OCI-LY7 (cell line): ENCODE measurements at regions not wholly inside any gene's neighbourhood (a gene's known extent, or its start where the extent isn't known, plus 50 kb on each side); places are given as distances from the start of the nearest gene placed in this dataset.

Source experiments
- BruUV-seq: library from RNA; stranded (reverse); fragments of 400-500 nt; replicated peaks from 2 replicates; lab custom pipeline; 2021; lab: Mats Ljungman, UMichigan
- CTCF ChIA-PET: fragments of 300-600 bp; sonication (Branson Sonifier 250); formaldehyde crosslinking; loops from one replicate; lab custom pipeline; 2022; ENCODE audit warnings: antibody characterized with exemption; ENCODE audit not compliant: unreplicated experiment; lab: Charles Lee
- POLR2A ChIA-PET: fragments of 300-600 bp; sonication (Branson Sonifier 250); formaldehyde crosslinking; loops from one replicate; lab custom pipeline; 2022; ENCODE audit warnings: antibody characterized with exemption; lab: Charles Lee
- DNase-seq: peaks from one replicate; pipeline ENCODE4 v3.0.0-alpha.2; 2015; ENCODE audit warnings: low spot score
- H2AFZ ChIP-seq: fragments of 200-600 bp; sonication (generic), shearing (Covaris generic); 2 replicates; pipeline ENCODE4 v1.6.1; 2014; ENCODE audit warnings: mild to moderate bottlenecking, antibody characterized with exemption, low read length, moderate library complexity
- H3K27ac ChIP-seq: fragments of 200-600 bp; sonication (generic); 2 replicates; pipeline ENCODE4 v1.5.1; 2014; ENCODE audit warnings: mixed run types, low read depth, mild to moderate bottlenecking, moderate library complexity, low read length, inconsistent platforms; ENCODE audit not compliant: poor library complexity, severe bottlenecking
- H3K36me3 ChIP-seq: fragments of 200-600 bp; sonication (generic); 2 replicates; pipeline ENCODE4 v1.6.1; 2014; ENCODE audit warnings: mild to moderate bottlenecking, antibody characterized with exemption, low read length, moderate library complexity, mixed read lengths; ENCODE audit not compliant: insufficient read depth
- H3K4me1 ChIP-seq: fragments of 200-600 bp; sonication (generic); 2 replicates; pipeline ENCODE4 v1.5.1; 2014; ENCODE audit warnings: mild to moderate bottlenecking, low read length; ENCODE audit not compliant: insufficient read depth, poor library complexity, severe bottlenecking
- H3K4me2 ChIP-seq: fragments of 200-600 bp; sonication (generic); 2 replicates; pipeline ENCODE4 v1.6.1; 2014; ENCODE audit warnings: mild to moderate bottlenecking, low read length
- H3K4me3 ChIP-seq: fragments of 200-600 bp; sonication (generic); 2 replicates; pipeline ENCODE4 v1.5.1; 2014; ENCODE audit warnings: mild to moderate bottlenecking, low read depth, low read length; ENCODE audit not compliant: poor library complexity, severe bottlenecking
- H3K79me2 ChIP-seq: fragments of 200-600 bp; sonication (generic); 2 replicates; pipeline ENCODE4 v1.6.1; 2016; ENCODE audit warnings: low read depth, mild to moderate bottlenecking, low read length, moderate library complexity, mixed read lengths; ENCODE audit not compliant: insufficient read depth
- H3K9me2 ChIP-seq: fragments of 200-600 bp; sonication (generic); 2 replicates; pipeline ENCODE4 v1.6.1; 2016; ENCODE audit warnings: mild to moderate bottlenecking, low read length, mixed read lengths; ENCODE audit not compliant: insufficient read depth
- H3K9me3 ChIP-seq: fragments of 200-600 bp; sonication (generic); 2 replicates; pipeline ENCODE4 v1.6.1; 2014; ENCODE audit warnings: mild to moderate bottlenecking, mixed run types, low read length, mixed read lengths
- H4K20me1 ChIP-seq: fragments of 200-600 bp; sonication (generic); 2 replicates; pipeline ENCODE4 v1.6.1; 2014; ENCODE audit warnings: mild to moderate bottlenecking, antibody characterized with exemption, low read length, moderate library complexity, mixed read lengths; ENCODE audit not compliant: insufficient read depth
- CTCF ChIP-seq: fragments of 200-600 bp; sonication (generic); conservative IDR thresholded peaks from 2 replicates; pipeline ENCODE4 v1.5.1; 2014; ENCODE audit warnings: mild to moderate bottlenecking, antibody characterized with exemption, low read length, moderate library complexity, mixed read lengths
- EZH2phosphoT487 ChIP-seq: fragments of 200-600 bp; sonication (generic); IDR thresholded peaks from 2 replicates; pipeline ENCODE4 v1.6.1; 2018; ENCODE audit warnings: low read depth, borderline replicate concordance, mild to moderate bottlenecking, mixed run types, antibody characterized with exemption, low read length, moderate library complexity, mixed read lengths
- intact Hi-C: fragments of 100-400 bp; cut with micrococcal nuclease; formaldehyde crosslinking; loops from one replicate; pipeline ENCODE4 v1.10.0; 2022; ENCODE audit not compliant: unreplicated experiment

- Histone ChIP-seq H2AFZ (no peak overlapping the region), H3K4me3 (no peak overlapping the region), H3K9me2 (no peaks in the 10 kb centered on the region), H3K4me2 (no peak overlapping the region), H3K36me3 (no peaks in the 10 kb centered on the region), H3K79me2 (no peaks in the 10 kb centered on the region), H3K4me1 (no peaks in the 10 kb centered on the region), H3K9me3 (no peaks in the 10 kb centered on the region), H4K20me1 (no peaks in the 10 kb centered on the region; the same call in 1 of the 2 replicates), H3K27ac (no peak overlapping the region)
- intact Hi-C loops, result no loop called here
- ChIA-PET CTCF (no interaction called here), POLR2A (interaction anchor here (0.7 to 1.0 kb wide), 2 partner anchors 8 to 748 kb away, joined by 3 to 5 read pairs; no protein-coding TSS in a partner anchor)
- no peak for DNase-seq
- no TSS peak for BruUV-seq
- TF ChIP-seq EZH2phosphoT487, result no peak
- TF ChIP-seq CTCF, result no peak
These were observed 363.0 kb downstream of the UTRN start for GRCh38 chr6:144647971-144648651.

GRCh38 chr6:144649085-144649484 is 363.9 kb downstream of the UTRN start:
- Histone ChIP-seq H3K9me2 (no peaks in the 10 kb centered on the region), H3K79me2 (no peaks in the 10 kb centered on the region), H3K4me2 (no peak overlapping the region), H2AFZ (no peak overlapping the region), H3K36me3 (no peaks in the 10 kb centered on the region), H3K27ac (no peak overlapping the region), H4K20me1 (no peaks in the 10 kb centered on the region; the same call in 1 of the 2 replicates), H3K4me1 (no peaks in the 10 kb centered on the region), H3K9me3 (no peaks in the 10 kb centered on the region), H3K4me3 (no peak overlapping the region)
- no peak for TF ChIP-seq EZH2phosphoT487
- no peak for TF ChIP-seq CTCF
- BruUV-seq, result no TSS peak
- ChIA-PET CTCF (no interaction called here), POLR2A (interaction anchor here (1.0 kb wide), 1 partner anchor 9 kb away, joined by 5 read pairs; no protein-coding TSS in a partner anchor)
- intact Hi-C loops, result no loop called here
- no peak for DNase-seq

GRCh38 chr6:144651234-144651633 is 366.1 kb downstream of the UTRN start:
- H3K79me2 ChIP-seq, result no peaks in the 10 kb centered on the region
- H3K4me3 ChIP-seq, result no peak overlapping the region
- ChIA-PET CTCF (no interaction called here), POLR2A (no interaction called here)
- no peaks in the 10 kb centered on the region for H3K36me3 ChIP-seq
- no peak for DNase-seq
- no peak overlapping the region for H3K4me2 ChIP-seq
- no peaks in the 10 kb centered on the region for H3K9me2 ChIP-seq
- no peaks in the 10 kb centered on the region for H3K9me3 ChIP-seq
- H2AFZ ChIP-seq, result no peak overlapping the region
- TF ChIP-seq CTCF (no peak), EZH2phosphoT487 (no peak)
- BruUV-seq, result no TSS peak
- intact Hi-C loops, result no loop called here
- no peaks in the 10 kb centered on the region; the same call in 1 of the 2 replicates for H4K20me1 ChIP-seq
- no peaks in the 10 kb centered on the region for H3K4me1 ChIP-seq
- H3K27ac ChIP-seq, result no peak overlapping the region
